Pancreas (tissue), 10 donors: ENCODE measurements at regions not wholly inside any gene's neighbourhood (a gene's known extent, or its start where the extent isn't known, plus 50 kb on each side); places are given as distances from the start of the nearest gene placed in this dataset.

Experiments
- ATAC-seq, 4 donors: fragments of 200-7000 bp; cut with Tn5 transposase; one replicate each; pipeline versions ENCODE4 v1.8.0 to v1.9.1; 2020; ENCODE audit warnings: mild to moderate bottlenecking in 4 of 4, moderate library complexity in 4 of 4
- DNase-seq, 6 donors: peaks; one replicate each; pipeline ENCODE4 v3.0.0-alpha.2; 2020
- FAIRE-seq: peaks from 2 replicates; lab custom pipeline; 2012; peaks lifted over from hg19 to GRCh38; lab: Jason Lieb, UNC
- H3K27ac ChIP-seq, 4 donors: fragments of 200-600 bp; sonication (generic); 1 replicate in 3 of 4; 2 replicates in 1 of 4; pipeline versions ENCODE4 v1.5.0 to v1.8.0; 2020
- H3K27me3 ChIP-seq, 4 donors: fragments of 200-600 bp; one replicate each; pipeline ENCODE4 v1.8.0; 2021
- H3K36me3 ChIP-seq, 3 donors: fragments of 200-600 bp; sonication (generic) in 1 of 3; one replicate each; pipeline versions ENCODE4 v1.5.0 to v1.8.0; 2020 to 2021
- H3K4me1 ChIP-seq, 3 donors: fragments of 200-600 bp; one replicate each; pipeline ENCODE4 v1.8.0; 2021
- H3K4me3 ChIP-seq, 4 donors: fragments of 200-600 bp; sonication (generic) in 2 of 4; one replicate each; pipeline versions ENCODE4 v1.5.0 to v1.8.0; 2020 to 2021
- H3K9me3 ChIP-seq, 4 donors: fragments of 200-600 bp; one replicate each; pipeline ENCODE4 v1.8.0; 2021
- CTCF ChIP-seq, 4 donors: fragments of 200-600 bp; sonication (generic) in 3 of 4; IDR thresholded peaks; one replicate each; pipeline versions ENCODE4 v1.5.0 to v1.8.0; 2021; ENCODE audit warnings: antibody characterized with exemption in 4 of 4
- WGBS, 2 donors: extraction: QIAGEN DNeasy Blood & Tissue Kit; methylation state at CpG; one replicate each; pipeline ENCODE4 v1.1.7; 2013; 5-methylcytosine and 5-hydroxymethylcytosine counted together
- intact Hi-C, 3 donors: fragments of 100-400 bp; cut with DNase I; formaldehyde crosslinking; loops; one replicate each; pipeline versions ENCODE4 v1.11.1 to v1.14.2; 2022
- donor health status: healthy with polysubstance abuse.
- donor health status: DM: no; HTN: no; CAD: no; lungs with moderate emphysema.
- donor health status: DM: no; HTN: no; CAD: no.
- donor health status: control.
- donor health status: control.
- donor health status: Bipolar disorder and iron deficiency.
- donor health status: DM: yes; HTN: yes; CAD: no.
- donor health status: DM: no; HTN: no; CAD: no.
- donor health status: DM: no; HTN: no; CAD: no.
- donor health status: DM: yes; HTN: yes; CAD: no.

GRCh38 chr3:26452363-26452762 is 170.2 kb upstream of the LRRC3B start:
- no peak for ATAC-seq
- no peak for FAIRE-seq

GRCh38 chr3:26460985-26461384 is 161.6 kb upstream of the LRRC3B start:
- intact Hi-C loops: no loop called here
- 7 to 13% methylated on average over 3 of the region's 3 CpGs for WGBS, 2 donors
- Histone ChIP-seq H3K27me3 (no peaks in the 10 kb centered on the region), H3K36me3 (no peaks in the 10 kb centered on the region), H3K27ac (no peak overlapping the region), H3K4me1 (peaks cover 0 to 8% (median 7%) of the 10 kb centered on the region in 3 donors), H3K9me3 (no peaks in the 10 kb centered on the region), H3K4me3 (no peak overlapping the region)
- ATAC-seq: peak in 3 of 4 donors; percentile 56 to 79 (median 77)
- DNase-seq: no peak
- no peak for TF ChIP-seq CTCF (IDR thresholded peaks at IDR 0.05)
- FAIRE-seq: no peak

More at GRCh38 chr3:26452363-26452762, 170.2 kb upstream of the LRRC3B start:
- Histone ChIP-seq H3K36me3 (no peaks in the 10 kb centered on the region), H3K27me3 (no peaks in the 10 kb centered on the region), H3K4me3 (no peak overlapping the region), H3K27ac (no peak overlapping the region), H3K9me3 (no peaks in the 10 kb centered on the region), H3K4me1 (no peaks in the 10 kb centered on the region)
- intact Hi-C loops: no loop called here
- no peak for TF ChIP-seq CTCF (IDR thresholded peaks at IDR 0.05)
- DNase-seq: no peak
- WGBS, 2 donors: 38 to 55% methylated on average over 2 of the region's 2 CpGs

DNA sequence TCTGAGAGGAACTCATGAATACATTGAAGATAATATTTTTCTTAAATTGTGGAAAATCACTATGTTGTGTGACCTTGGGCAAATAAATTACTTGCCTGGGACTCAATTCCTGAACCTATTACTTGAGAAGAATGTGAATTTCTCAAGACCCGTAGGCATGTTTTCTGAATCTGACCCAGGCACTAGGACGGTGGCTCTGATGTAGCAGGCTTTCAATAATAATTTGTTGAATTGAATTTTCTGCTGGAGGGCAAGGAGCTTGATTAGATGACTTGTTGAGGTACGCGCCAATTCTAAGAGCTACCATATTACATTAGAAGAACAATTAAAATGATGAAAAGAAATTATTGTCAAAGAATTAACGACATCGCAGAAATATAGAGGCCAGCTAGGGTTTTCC is 150.2 kb upstream of the LRRC3B start:
- Histone ChIP-seq H3K27ac (no peak overlapping the region), H3K36me3 (no peaks in the 10 kb centered on the region), H3K4me1 (no peaks in the 10 kb centered on the region), H3K4me3 (no peak overlapping the region), H3K9me3 (no peaks in the 10 kb centered on the region), H3K27me3 (no peaks in the 10 kb centered on the region)
- TF ChIP-seq CTCF (IDR thresholded peaks at IDR 0.05): no peak
- ATAC-seq (no peak), DNase-seq (no peak), FAIRE-seq (no peak)
- intact Hi-C loops: no loop called here
- WGBS, 2 donors: 82 to 87% methylated on average over 6 of the region's 6 CpGs

GRCh38 chr3:26474706-26475105 is 147.9 kb upstream of the LRRC3B start:
- FAIRE-seq: no peak
- no peak for ATAC-seq
- no peak for TF ChIP-seq CTCF (IDR thresholded peaks at IDR 0.05)
- Histone ChIP-seq H3K36me3 (no peaks in the 10 kb centered on the region), H3K9me3 (no peaks in the 10 kb centered on the region), H3K27me3 (no peaks in the 10 kb centered on the region), H3K4me1 (no peaks in the 10 kb centered on the region), H3K27ac (no peak overlapping the region), H3K4me3 (no peak overlapping the region)
- DNase-seq: no peak
- intact Hi-C loops: no loop called here
- WGBS, 2 donors: 74 to 89% methylated on average over 3 of the region's 3 CpGs

GRCh38 chr3:26480377-26480776 is 142.2 kb upstream of the LRRC3B start:
- FAIRE-seq: no peak
- Histone ChIP-seq H3K9me3 (no peaks in the 10 kb centered on the region), H3K36me3 (no peaks in the 10 kb centered on the region), H3K27me3 (no peaks in the 10 kb centered on the region), H3K4me1 (no peaks in the 10 kb centered on the region), H3K4me3 (no peak overlapping the region), H3K27ac (no peak overlapping the region)
- TF ChIP-seq CTCF (IDR thresholded peaks at IDR 0.05): no peak
- DNase-seq: no peak
- ATAC-seq: no peak
- intact Hi-C loops: no loop called here
